DND-41 (cell line): ENCODE measurements at regions not wholly inside any gene's neighbourhood (a gene's known extent, or its start where the extent isn't known, plus 50 kb on each side); places are given as distances from the start of the nearest gene placed in this dataset.

Source experiments
- ATAC-seq: fragments of 200-7000 bp; cut with Tn5 transposase; 3 replicates; pipeline ENCODE4 v1.9.1; 2021; ENCODE audit warnings: low read depth; ENCODE audit not compliant: insufficient read depth
- DNase-seq: peaks from one replicate; pipeline ENCODE4 v3.0.0-alpha.2; 2020
- H2AFZ ChIP-seq: 2 replicates; pipeline ENCODE4 v1.6.0; 2012; ENCODE audit warnings: low read depth, low read length
- H3K27ac ChIP-seq: 2 replicates; pipeline ENCODE4 v1.5.1; 2012; ENCODE audit warnings: low read length, inconsistent platforms
- H3K27me3 ChIP-seq: fragments of 200-600 bp; sonication (generic); 2 replicates; pipeline ENCODE4 v1.6.0; 2012; ENCODE audit warnings: low read length, mild to moderate bottlenecking, inconsistent platforms; ENCODE audit not compliant: insufficient read depth, poor library complexity
- H3K36me3 ChIP-seq: 2 replicates; pipeline ENCODE4 v1.5.1; 2012; ENCODE audit warnings: low read length, inconsistent platforms; ENCODE audit not compliant: insufficient read depth
- H3K4me1 ChIP-seq: 2 replicates; pipeline ENCODE4 v1.5.1; 2012; ENCODE audit warnings: mild to moderate bottlenecking, low read length; ENCODE audit not compliant: insufficient read depth
- H3K4me2 ChIP-seq: 2 replicates; pipeline ENCODE4 v1.6.0; 2012; ENCODE audit warnings: mild to moderate bottlenecking, moderate library complexity, low read length, inconsistent platforms; ENCODE audit not compliant: insufficient read depth
- H3K4me3 ChIP-seq, 2 experiments: fragments of 200-600 bp in 1 of 2; shearing (Covaris generic) in 1 of 2; 2 replicates each; pipeline ENCODE4 v1.5.1; 2012 to 2016; ENCODE audit warnings: inconsistent platforms in 2 of 2, low read length in 2 of 2, mild to moderate bottlenecking in 2 of 2, low read depth in 1 of 2, moderate library complexity in 1 of 2
- H3K79me2 ChIP-seq: 2 replicates; pipeline ENCODE4 v1.6.0; 2012; ENCODE audit warnings: low read length, inconsistent platforms; ENCODE audit not compliant: insufficient read depth
- H3K9ac ChIP-seq: 2 replicates; pipeline ENCODE4 v1.6.0; 2012; ENCODE audit warnings: low read depth, mild to moderate bottlenecking, inconsistent platforms, low read length, moderate library complexity
- H3K9me3 ChIP-seq: 2 replicates; pipeline ENCODE4 v1.5.1; 2012; ENCODE audit warnings: low read length, moderate library complexity, mild to moderate bottlenecking, inconsistent platforms; ENCODE audit not compliant: insufficient read depth, severe bottlenecking
- H4K20me1 ChIP-seq: 2 replicates; pipeline ENCODE4 v1.6.0; 2012; ENCODE audit warnings: low read length; ENCODE audit not compliant: insufficient read depth
- CTCF ChIP-seq: IDR thresholded peaks from 2 replicates; pipeline ENCODE4 v1.5.1; 2012; ENCODE audit warnings: borderline replicate concordance, low read length, moderate library complexity, mild to moderate bottlenecking; ENCODE audit not compliant: poor library complexity, severe bottlenecking; ENCODE audit errors: extremely low read depth
- EZH2 ChIP-seq: IDR thresholded peaks from 3 replicates; pipeline ENCODE4 v1.6.1; 2012; ENCODE audit warnings: borderline replicate concordance, low read depth, mild to moderate bottlenecking, moderate library complexity, low read length, inconsistent platforms; ENCODE audit not compliant: severe bottlenecking

GRCh38 chr14:37807722-37808121 is 212.3 kb downstream of the TTC6 start:
- Histone ChIP-seq H3K9ac (no peak overlapping the region), H3K4me1 (no peaks in the 10 kb centered on the region), H3K36me3 (no peaks in the 10 kb centered on the region), H3K79me2 (no peaks in the 10 kb centered on the region), H4K20me1 (no peaks in the 10 kb centered on the region), H3K27me3 (no peaks in the 10 kb centered on the region), H3K27ac (no peak overlapping the region), H2AFZ (no peak overlapping the region), H3K4me2 (no peak overlapping the region), H3K9me3 (no peaks in the 10 kb centered on the region), H3K4me3 (no peak overlapping the region)
- no peak for ATAC-seq
- DNase-seq: no peak
- TF ChIP-seq CTCF: no peak
- TF ChIP-seq EZH2: no peak

- no peaks in the 10 kb centered on the region for H3K4me1 ChIP-seq
- no peaks in the 10 kb centered on the region for H3K36me3 ChIP-seq
- no peak overlapping the region for H3K4me3 ChIP-seq
- H3K79me2 ChIP-seq: no peaks in the 10 kb centered on the region
- no peak overlapping the region for H2AFZ ChIP-seq
- TF ChIP-seq CTCF (no peak), EZH2 (no peak)
- no peaks in the 10 kb centered on the region for H4K20me1 ChIP-seq
- no peaks in the 10 kb centered on the region for H3K27me3 ChIP-seq
- ATAC-seq (no peak), DNase-seq (no peak)
- no peaks in the 10 kb centered on the region for H3K9me3 ChIP-seq
- H3K4me2 ChIP-seq: no peak overlapping the region
- H3K27ac ChIP-seq: no peak overlapping the region
- H3K9ac ChIP-seq: no peak overlapping the region
Measured at GRCh38 chr14:37810094-37810801, 214.8 kb downstream of the TTC6 start.

GRCh38 chr14:37813732-37814131 is 218.3 kb downstream of the TTC6 start:
- no peak for TF ChIP-seq EZH2
- TF ChIP-seq CTCF: no peak
- H3K9ac ChIP-seq: no peak overlapping the region
- no peak for ATAC-seq

More at GRCh38 chr14:37813732-37814131, 218.3 kb downstream of the TTC6 start:
- Histone ChIP-seq H3K9me3 (no peaks in the 10 kb centered on the region), H3K36me3 (no peaks in the 10 kb centered on the region), H3K4me1 (no peaks in the 10 kb centered on the region), H3K27ac (no peak overlapping the region), H3K27me3 (no peaks in the 10 kb centered on the region), H3K4me2 (no peak overlapping the region), H4K20me1 (no peaks in the 10 kb centered on the region), H3K79me2 (no peaks in the 10 kb centered on the region), H2AFZ (no peak overlapping the region), H3K4me3 (no peak overlapping the region)
- DNase-seq: no peak
